ENCODE measurements at regions not wholly inside any gene's neighbourhood (a gene's known extent, or its start where the extent isn't known, plus 50 kb on each side); places are given as distances from the start of the nearest gene placed in this dataset.

DNA sequence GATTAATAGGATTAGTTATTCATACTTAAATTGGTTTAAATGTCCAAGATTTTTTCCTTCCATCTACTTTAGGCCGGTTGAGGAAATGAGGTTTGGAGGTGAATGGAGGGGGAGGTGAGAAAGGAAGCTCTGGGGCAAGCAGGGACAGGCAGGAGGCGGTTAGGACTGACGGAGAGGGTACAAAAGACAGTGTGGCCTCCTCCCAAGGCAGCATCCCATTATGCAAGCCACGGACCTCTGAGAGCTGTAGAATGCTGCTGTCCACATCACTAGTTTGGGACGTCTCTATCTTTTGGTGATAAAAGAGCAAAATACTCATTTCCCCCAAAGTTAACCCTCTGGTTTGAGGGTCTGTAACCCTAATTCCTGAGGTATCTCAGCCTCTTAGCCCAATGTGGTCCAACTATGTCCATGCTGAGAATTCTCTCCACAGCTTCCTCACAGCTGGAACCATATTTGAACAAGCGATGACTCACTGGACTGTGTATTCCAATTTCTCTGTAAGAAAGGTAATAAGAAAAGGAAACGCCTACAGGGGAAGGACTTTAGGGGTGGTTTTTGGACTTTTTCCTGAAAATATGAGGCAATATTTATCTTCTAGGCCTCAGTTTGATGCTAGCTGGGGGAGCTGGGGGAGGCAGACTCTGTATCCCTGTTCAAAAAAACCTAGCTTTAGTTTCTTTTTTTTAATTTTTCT lies 172.2 kb downstream of the TFAP2B start:
- TF ChIP-seq, protein P1, sequence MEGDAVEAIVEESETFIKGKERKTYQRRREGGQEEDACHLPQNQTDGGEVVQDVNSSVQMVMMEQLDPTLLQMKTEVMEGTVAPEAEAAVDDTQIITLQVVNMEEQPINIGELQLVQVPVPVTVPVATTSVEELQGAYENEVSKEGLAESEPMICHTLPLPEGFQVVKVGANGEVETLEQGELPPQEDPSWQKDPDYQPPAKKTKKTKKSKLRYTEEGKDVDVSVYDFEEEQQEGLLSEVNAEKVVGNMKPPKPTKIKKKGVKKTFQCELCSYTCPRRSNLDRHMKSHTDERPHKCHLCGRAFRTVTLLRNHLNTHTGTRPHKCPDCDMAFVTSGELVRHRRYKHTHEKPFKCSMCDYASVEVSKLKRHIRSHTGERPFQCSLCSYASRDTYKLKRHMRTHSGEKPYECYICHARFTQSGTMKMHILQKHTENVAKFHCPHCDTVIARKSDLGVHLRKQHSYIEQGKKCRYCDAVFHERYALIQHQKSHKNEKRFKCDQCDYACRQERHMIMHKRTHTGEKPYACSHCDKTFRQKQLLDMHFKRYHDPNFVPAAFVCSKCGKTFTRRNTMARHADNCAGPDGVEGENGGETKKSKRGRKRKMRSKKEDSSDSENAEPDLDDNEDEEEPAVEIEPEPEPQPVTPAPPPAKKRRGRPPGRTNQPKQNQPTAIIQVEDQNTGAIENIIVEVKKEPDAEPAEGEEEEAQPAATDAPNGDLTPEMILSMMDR (IDR thresholded peaks at IDR 0.05): no peak

GRCh38 chr6:50992232-50992631 lies 173.6 kb downstream of the TFAP2B start:
- TF ChIP-seq, protein P1 (IDR thresholded peaks at IDR 0.05): no peak

DNA sequence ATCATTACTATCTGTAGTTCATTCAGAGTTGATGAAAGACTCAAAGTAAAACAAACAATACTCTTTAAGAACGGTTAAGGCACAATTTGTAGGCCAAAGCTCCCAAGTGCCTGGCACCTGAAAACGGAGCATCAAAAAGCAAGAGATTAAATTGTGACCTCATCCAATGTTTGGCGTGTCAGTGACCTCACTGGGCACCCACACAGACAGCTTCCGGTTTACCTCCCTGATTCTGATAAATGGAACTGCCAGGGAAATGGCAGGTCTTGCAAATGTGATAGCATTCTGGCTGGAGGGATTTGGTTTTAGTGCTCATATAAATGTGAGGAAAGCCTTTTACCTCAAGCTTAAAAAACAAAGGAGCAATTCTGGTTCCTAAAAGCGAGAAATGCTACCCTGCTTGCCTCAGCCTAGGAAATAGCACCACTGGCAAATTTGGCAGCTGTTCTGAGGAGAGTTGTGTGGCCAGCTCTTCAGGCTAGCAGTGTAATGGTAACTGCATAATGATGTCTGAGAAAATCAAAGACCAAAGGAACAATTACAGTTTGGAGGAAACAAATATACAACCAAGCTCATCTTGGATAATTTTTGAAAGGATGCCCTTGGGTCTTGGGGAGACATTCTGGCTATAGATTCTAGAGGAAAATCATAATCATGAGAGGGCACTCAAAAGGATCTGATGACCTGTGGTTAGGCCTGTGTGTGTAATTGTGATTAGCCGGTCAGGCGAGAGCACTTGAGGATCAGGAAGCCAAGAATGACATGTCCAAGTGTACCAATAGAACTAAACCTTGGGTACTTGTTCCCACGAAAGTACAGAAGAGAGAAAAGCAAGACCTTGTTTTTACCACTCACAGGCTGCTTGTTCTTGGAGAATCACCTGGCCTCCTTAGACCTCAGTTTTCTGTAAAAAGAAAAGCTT lies 174.3 kb downstream of the TFAP2B start:
- TF ChIP-seq, protein P1 (IDR thresholded peaks at IDR 0.05): no peak

- TF ChIP-seq, protein P1 (IDR thresholded peaks at IDR 0.05): no peak
Observed at GRCh38 chr6:50993941-50994720, 175.5 kb downstream of the TFAP2B start.

GRCh38 chr6:50995036-50995435 lies 176.4 kb downstream of the TFAP2B start:
- TF ChIP-seq, protein P1 (IDR thresholded peaks at IDR 0.05): no peak

- TF ChIP-seq, protein P1 (IDR thresholded peaks at IDR 0.05): no peak
Observed at GRCh38 chr6:50998905-50999304, 180.2 kb downstream of the TFAP2B start.

GRCh38 chr6:51001399-51001798 lies 182.7 kb downstream of the TFAP2B start:
- TF ChIP-seq, protein P1 (IDR thresholded peaks at IDR 0.05): no peak

Data from LNCAP (cell line).